CD14-positive monocyte (primary cell): ENCODE measurements at regions not wholly inside any gene's neighbourhood (a gene's known extent, or its start where the extent isn't known, plus 50 kb on each side); places are given as distances from the start of the nearest gene placed in this dataset.

ENCODE experiments used
- DNase-seq, 3 donors: peaks; one replicate each; pipeline ENCODE4 v3.0.0-alpha.2; 2011 to 2022
- H2AFZ ChIP-seq: 2 replicates; pipeline ENCODE4 v1.6.0; 2012; ENCODE audit warnings: mild to moderate bottlenecking, low read depth, low read length, inconsistent platforms; ENCODE audit not compliant: insufficient read depth, poor library complexity, severe bottlenecking
- H3K27ac ChIP-seq, 2 donors: 1 replicate in 1 of 2; 2 replicates in 1 of 2; pipeline ENCODE4 v1.5.1; 2012 to 2013; ENCODE audit warnings: low read length in 2 of 2, control low read depth in 1 of 2, inconsistent platforms in 1 of 2, low read depth in 1 of 2, mild to moderate bottlenecking in 1 of 2
- H3K27me3 ChIP-seq, 2 donors: one replicate each; pipeline versions ENCODE4 v1.6.0 to v1.6.1; 2011 to 2013; ENCODE audit warnings: low read length in 2 of 2; ENCODE audit not compliant: control insufficient read depth in 2 of 2, insufficient read depth in 2 of 2
- H3K36me3 ChIP-seq, 2 donors: replicated peaks in 1 of 2; 1 replicate in 1 of 2; 2 replicates in 1 of 2; pipeline versions ENCODE4 v1.5.1 to v1.6.1; 2012 to 2013; ENCODE audit warnings: low read length in 2 of 2, control low read depth in 1 of 2, inconsistent platforms in 1 of 2, mild to moderate bottlenecking in 1 of 2; ENCODE audit not compliant: insufficient read depth in 2 of 2, control insufficient read depth in 1 of 2
- H3K4me1 ChIP-seq, 2 donors: 1 replicate in 1 of 2; 2 replicates in 1 of 2; pipeline versions ENCODE4 v1.5.1 to v1.6.1; 2012 to 2013; ENCODE audit warnings: low read length in 2 of 2, control low read depth in 1 of 2, inconsistent platforms in 1 of 2, mild to moderate bottlenecking in 1 of 2, moderate library complexity in 1 of 2; ENCODE audit not compliant: insufficient read depth in 2 of 2, control insufficient read depth in 1 of 2
- H3K4me2 ChIP-seq: replicated peaks from 2 replicates; pipeline ENCODE3; 2012; ENCODE audit warnings: low read length, moderate library complexity, mild to moderate bottlenecking; ENCODE audit not compliant: poor library complexity, severe bottlenecking; ENCODE audit errors: extremely low read depth
- H3K4me3 ChIP-seq, 3 experiments: fragments of 200-600 bp in 1 of 3; sonication (generic) in 1 of 3; replicated peaks in 1 of 3; 1 replicate in 2 of 3; 2 replicates in 1 of 3; pipeline ENCODE4 v1.5.1; 2011 to 2013; ENCODE audit warnings: low read length in 3 of 3, mild to moderate bottlenecking in 3 of 3, control low read depth in 2 of 3, low read depth in 2 of 3, inconsistent platforms in 1 of 3, moderate library complexity in 1 of 3
- H3K79me2 ChIP-seq: 2 replicates; pipeline ENCODE4 v1.6.0; 2012; ENCODE audit warnings: mild to moderate bottlenecking, control low read depth, inconsistent platforms, low read length, moderate library complexity; ENCODE audit not compliant: insufficient read depth
- H3K9ac ChIP-seq: 2 replicates; pipeline ENCODE4 v1.6.0; 2017; ENCODE audit warnings: low read length, mild to moderate bottlenecking; ENCODE audit not compliant: insufficient read depth, poor library complexity, severe bottlenecking
- H3K9me3 ChIP-seq, 2 donors: replicated peaks in 1 of 2; 1 replicate in 1 of 2; 2 replicates in 1 of 2; pipeline versions ENCODE4 v1.5.1 to v1.6.1; 2012 to 2013; ENCODE audit warnings: low read length in 2 of 2, control low read depth in 1 of 2; ENCODE audit not compliant: control insufficient read depth in 1 of 2, insufficient read depth in 1 of 2
- H4K20me1 ChIP-seq: 2 replicates; pipeline ENCODE4 v1.6.0; 2012; ENCODE audit warnings: mild to moderate bottlenecking, low read length, control low read depth, moderate library complexity; ENCODE audit not compliant: insufficient read depth
- H3K27ac Mint-ChIP-seq, 7 donors: one replicate each; pipeline ENCODE4 v1.8.0; 2020; ENCODE audit warnings: mild to moderate bottlenecking in 7 of 7, mixed read lengths in 7 of 7, moderate library complexity in 6 of 7, inconsistent platforms in 2 of 7
- H3K27me3 Mint-ChIP-seq, 3 donors: one replicate each; pipeline ENCODE4 v1.8.0; 2021 to 2022; ENCODE audit warnings: low read depth in 3 of 3, mild to moderate bottlenecking in 3 of 3, mixed read lengths in 3 of 3, moderate library complexity in 3 of 3, inconsistent platforms in 1 of 3
- H3K36me3 Mint-ChIP-seq, 2 donors: one replicate each; pipeline ENCODE4 v1.8.0; 2020; ENCODE audit warnings: mixed read lengths in 2 of 2, inconsistent platforms in 1 of 2, mild to moderate bottlenecking in 1 of 2
- H3K4me1 Mint-ChIP-seq: one replicate; pipeline ENCODE4 v1.8.0; 2020; ENCODE audit warnings: mild to moderate bottlenecking, mixed read lengths
- H3K4me3 Mint-ChIP-seq, 2 donors: one replicate each; pipeline ENCODE4 v1.8.0; 2020; ENCODE audit warnings: mild to moderate bottlenecking in 2 of 2, mixed read lengths in 2 of 2, moderate library complexity in 1 of 2
- H3K9me3 Mint-ChIP-seq, 7 donors: one replicate each; pipeline ENCODE4 v1.8.0; 2020 to 2022; ENCODE audit warnings: mixed read lengths in 7 of 7, mild to moderate bottlenecking in 6 of 7, moderate library complexity in 6 of 7, inconsistent platforms in 2 of 7
- WGBS: methylation state at CpG from one replicate; pipeline ENCODE4 v1.1.5; 2013; ENCODE audit warnings: missing lambda C conversion rate; ENCODE audit not compliant: insufficient coverage; 5-methylcytosine and 5-hydroxymethylcytosine counted together
- intact Hi-C, 2 donors: fragments of 100-400 bp; cut with micrococcal nuclease; formaldehyde crosslinking; loops; one replicate each; pipeline versions ENCODE4 v1.15.0 to v1.15.1; 2023
- TF ChIP-seq, protein P1 (sequence below): fragments of 200-600 bp; IDR thresholded peaks from one replicate; pipeline ENCODE4 v1.8.0; 2022; ENCODE audit warnings: antibody characterized with exemption, mild to moderate bottlenecking

DNA sequence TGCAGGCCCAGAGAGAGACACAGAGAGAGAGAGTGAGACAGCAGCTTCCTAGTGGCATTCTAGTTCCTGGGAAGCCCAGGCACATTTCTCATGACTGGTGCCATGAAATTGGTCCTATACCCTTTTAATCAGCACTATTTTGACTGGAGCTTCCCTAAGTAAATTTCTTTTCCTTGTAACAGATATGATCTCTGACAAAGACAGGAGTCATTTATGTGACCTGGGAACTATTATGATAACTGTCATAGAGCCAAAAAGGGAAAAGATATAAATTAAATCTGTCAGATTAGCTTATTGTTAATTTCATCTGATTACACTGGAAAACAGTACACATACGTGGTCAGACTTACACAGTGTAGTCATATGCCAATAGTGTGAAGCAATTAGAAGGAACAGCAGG lies 161.3 kb upstream of the HNRNPA3 start:
- TF ChIP-seq, protein P1, sequence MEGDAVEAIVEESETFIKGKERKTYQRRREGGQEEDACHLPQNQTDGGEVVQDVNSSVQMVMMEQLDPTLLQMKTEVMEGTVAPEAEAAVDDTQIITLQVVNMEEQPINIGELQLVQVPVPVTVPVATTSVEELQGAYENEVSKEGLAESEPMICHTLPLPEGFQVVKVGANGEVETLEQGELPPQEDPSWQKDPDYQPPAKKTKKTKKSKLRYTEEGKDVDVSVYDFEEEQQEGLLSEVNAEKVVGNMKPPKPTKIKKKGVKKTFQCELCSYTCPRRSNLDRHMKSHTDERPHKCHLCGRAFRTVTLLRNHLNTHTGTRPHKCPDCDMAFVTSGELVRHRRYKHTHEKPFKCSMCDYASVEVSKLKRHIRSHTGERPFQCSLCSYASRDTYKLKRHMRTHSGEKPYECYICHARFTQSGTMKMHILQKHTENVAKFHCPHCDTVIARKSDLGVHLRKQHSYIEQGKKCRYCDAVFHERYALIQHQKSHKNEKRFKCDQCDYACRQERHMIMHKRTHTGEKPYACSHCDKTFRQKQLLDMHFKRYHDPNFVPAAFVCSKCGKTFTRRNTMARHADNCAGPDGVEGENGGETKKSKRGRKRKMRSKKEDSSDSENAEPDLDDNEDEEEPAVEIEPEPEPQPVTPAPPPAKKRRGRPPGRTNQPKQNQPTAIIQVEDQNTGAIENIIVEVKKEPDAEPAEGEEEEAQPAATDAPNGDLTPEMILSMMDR = no peak
- Histone ChIP-seq H3K4me3 (no peak overlapping the region), H3K27me3 (no peaks in the 10 kb centered on the region), H3K9me3 (no peaks in the 10 kb centered on the region), H3K4me2 (no peak overlapping the region), H3K79me2 (no peaks in the 10 kb centered on the region), H4K20me1 (no peaks in the 10 kb centered on the region), H2AFZ (no peak overlapping the region), H3K36me3 (no peaks in the 10 kb centered on the region), H3K9ac (no peak overlapping the region), H3K4me1 (no peaks in the 10 kb centered on the region), H3K27ac (no peak overlapping the region)
- DNase-seq = no peak
- Mint-ChIP-seq H3K27me3 (peaks cover 0 to 1% (median 0%) of the 10 kb centered on the region in 3 donors), H3K4me3 (no peak overlapping the region), H3K9me3 (peaks cover 0 to 4% (median 0%) of the 10 kb centered on the region in 7 donors), H3K4me1 (no peaks in the 10 kb centered on the region), H3K36me3 (no peaks in the 10 kb centered on the region), H3K27ac (no peak overlapping the region)
- intact Hi-C loops = no loop called here
- no CpG with 5 or more reads among the region's 1 CpG for WGBS

DNA sequence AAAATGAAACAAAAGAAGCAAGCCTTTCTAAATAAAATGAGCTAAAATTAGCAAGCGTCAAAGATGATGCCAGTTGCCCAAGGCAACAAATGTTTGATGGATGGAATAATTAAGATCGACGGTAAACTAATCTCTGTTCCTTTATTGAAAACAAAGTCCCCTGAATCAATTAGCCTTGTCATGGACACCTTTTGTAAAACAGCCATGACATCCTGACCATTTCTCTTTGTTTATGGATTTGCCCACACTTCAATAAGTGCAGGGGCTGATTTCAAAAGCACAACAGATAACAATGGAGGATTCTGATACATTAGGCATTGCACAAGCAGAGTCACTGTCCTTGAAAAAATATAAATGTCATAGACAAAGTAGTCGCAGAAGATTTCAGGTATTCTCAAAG lies 160.1 kb upstream of the HNRNPA3 start:
- Histone ChIP-seq H3K36me3 (no peaks in the 10 kb centered on the region), H3K9me3 (no peaks in the 10 kb centered on the region), H3K27me3 (no peaks in the 10 kb centered on the region), H3K79me2 (no peaks in the 10 kb centered on the region), H3K27ac (no peak overlapping the region), H3K9ac (no peak overlapping the region), H4K20me1 (no peaks in the 10 kb centered on the region), H3K4me2 (no peak overlapping the region), H3K4me1 (no peaks in the 10 kb centered on the region), H2AFZ (no peak overlapping the region), H3K4me3 (no peak overlapping the region)
- H3K36me3 Mint-ChIP-seq = no peaks in the 10 kb centered on the region
- TF ChIP-seq, protein P1 = no peak
- H3K4me3 Mint-ChIP-seq = no peak overlapping the region
- DNase-seq = no peak
- H3K9me3 Mint-ChIP-seq = peaks cover 0 to 4% (median 0%) of the 10 kb centered on the region in 7 donors
- intact Hi-C loops = no loop called here
- H3K27ac Mint-ChIP-seq = no peak overlapping the region
- H3K4me1 Mint-ChIP-seq = peaks cover under 1% of the 10 kb centered on the region
- H3K27me3 Mint-ChIP-seq = peaks cover 0 to 2% (median 1%) of the 10 kb centered on the region in 3 donors
- WGBS = no CpG with 5 or more reads among the region's 4 CpGs
